Rectal smooth muscle tissue (tissue), 1 donor: ENCODE measurements at regions not wholly inside any gene's neighbourhood (a gene's known extent, or its start where the extent isn't known, plus 50 kb on each side); places are given as distances from the start of the nearest gene placed in this dataset.

Experiments
- H3K27ac ChIP-seq: one replicate; pipeline ENCODE4 v1.7.0; 2013; ENCODE audit warnings: low read depth, low read length, inconsistent platforms
- H3K27me3 ChIP-seq: one replicate; pipeline ENCODE4 v1.7.0; 2013; ENCODE audit warnings: low read length; ENCODE audit not compliant: control insufficient read depth, insufficient read depth
- H3K36me3 ChIP-seq: one replicate; pipeline ENCODE4 v1.7.0; 2013; ENCODE audit warnings: low read length; ENCODE audit not compliant: control insufficient read depth, insufficient read depth
- H3K4me1 ChIP-seq: one replicate; pipeline ENCODE4 v1.7.0; 2013; ENCODE audit warnings: low read length; ENCODE audit not compliant: control insufficient read depth, insufficient read depth
- H3K4me3 ChIP-seq: one replicate; pipeline ENCODE4 v1.7.0; 2013; ENCODE audit warnings: low read length
- H3K9ac ChIP-seq: one replicate; pipeline ENCODE4 v1.7.0; 2013; ENCODE audit warnings: low read length

GRCh38 chr6:167754691-167755090 is 72.0 kb upstream of the AFDN start:
- no peaks in the 10 kb centered on the region for H3K4me1 ChIP-seq
- no peak overlapping the region for H3K27ac ChIP-seq
- H3K4me3 ChIP-seq, result no peak overlapping the region
- no peaks in the 10 kb centered on the region for H3K27me3 ChIP-seq
- H3K36me3 ChIP-seq, result no peaks in the 10 kb centered on the region
- H3K9ac ChIP-seq, result no peak overlapping the region

- no peaks in the 10 kb centered on the region for H3K36me3 ChIP-seq
- no peaks in the 10 kb centered on the region for H3K27me3 ChIP-seq
- H3K4me3 ChIP-seq, result no peak overlapping the region
- H3K27ac ChIP-seq, result no peak overlapping the region
- H3K9ac ChIP-seq, result no peak overlapping the region
- no peaks in the 10 kb centered on the region for H3K4me1 ChIP-seq
Observed at GRCh38 chr6:167755461-167755860, 71.2 kb upstream of the AFDN start.

GRCh38 chr6:167756597-167756996 is 70.1 kb upstream of the AFDN start:
- Histone ChIP-seq H3K9ac (no peak overlapping the region), H3K36me3 (no peaks in the 10 kb centered on the region), H3K4me3 (no peak overlapping the region), H3K27me3 (no peaks in the 10 kb centered on the region), H3K27ac (no peak overlapping the region), H3K4me1 (peaks cover 3% of the 10 kb centered on the region)

- Histone ChIP-seq H3K4me1 (peaks cover 3% of the 10 kb centered on the region), H3K27ac (no peak overlapping the region), H3K36me3 (no peaks in the 10 kb centered on the region), H3K4me3 (no peak overlapping the region), H3K9ac (no peak overlapping the region), H3K27me3 (no peaks in the 10 kb centered on the region)
Observed at GRCh38 chr6:167757249-167757648, 69.5 kb upstream of the AFDN start.

- Histone ChIP-seq H3K4me1 (peaks cover 3% of the 10 kb centered on the region), H3K9ac (no peak overlapping the region), H3K36me3 (no peaks in the 10 kb centered on the region), H3K27me3 (no peaks in the 10 kb centered on the region), H3K4me3 (no peak overlapping the region), H3K27ac (no peak overlapping the region)
Observed at GRCh38 chr6:167757821-167758220, 68.9 kb upstream of the AFDN start.

- Histone ChIP-seq H3K4me3 (no peak overlapping the region), H3K4me1 (peaks cover 3% of the 10 kb centered on the region), H3K36me3 (no peaks in the 10 kb centered on the region), H3K27ac (no peak overlapping the region), H3K9ac (no peak overlapping the region), H3K27me3 (no peaks in the 10 kb centered on the region)
Observed at GRCh38 chr6:167758309-167759023, 68.2 kb upstream of the AFDN start.

GRCh38 chr6:167759206-167759605 is 67.5 kb upstream of the AFDN start:
- Histone ChIP-seq H3K27ac (no peak overlapping the region), H3K4me1 (peaks cover 3% of the 10 kb centered on the region), H3K9ac (no peak overlapping the region), H3K4me3 (no peak overlapping the region), H3K36me3 (no peaks in the 10 kb centered on the region), H3K27me3 (no peaks in the 10 kb centered on the region)

GRCh38 chr6:167759912-167760311 is 66.8 kb upstream of the AFDN start:
- no peak overlapping the region for H3K27ac ChIP-seq
- no peaks in the 10 kb centered on the region for H3K36me3 ChIP-seq
- H3K4me3 ChIP-seq, result no peak overlapping the region
- no peaks in the 10 kb centered on the region for H3K27me3 ChIP-seq
- H3K9ac ChIP-seq, result no peak overlapping the region
- H3K4me1 ChIP-seq, result peaks cover 3% of the 10 kb centered on the region

GRCh38 chr6:167760979-167761793 is 65.5 kb upstream of the AFDN start:
- H3K4me3 ChIP-seq, result no peak overlapping the region
- peaks cover 3% of the 10 kb centered on the region for H3K4me1 ChIP-seq
- H3K27me3 ChIP-seq, result no peaks in the 10 kb centered on the region
- no peak overlapping the region for H3K27ac ChIP-seq
- H3K9ac ChIP-seq, result no peak overlapping the region
- H3K36me3 ChIP-seq, result no peaks in the 10 kb centered on the region

GRCh38 chr6:167761794-167762258 is 64.9 kb upstream of the AFDN start:
- no peaks in the 10 kb centered on the region for H3K27me3 ChIP-seq
- H3K9ac ChIP-seq, result no peak overlapping the region
- H3K36me3 ChIP-seq, result no peaks in the 10 kb centered on the region
- no peak overlapping the region for H3K27ac ChIP-seq
- peaks cover 3% of the 10 kb centered on the region for H3K4me1 ChIP-seq
- H3K4me3 ChIP-seq, result no peak overlapping the region

GRCh38 chr6:167762259-167762962 is 64.3 kb upstream of the AFDN start:
- no peaks in the 10 kb centered on the region for H3K36me3 ChIP-seq
- H3K27ac ChIP-seq, result no peak overlapping the region
- no peaks in the 10 kb centered on the region for H3K27me3 ChIP-seq

More at GRCh38 chr6:167762259-167762962, 64.3 kb upstream of the AFDN start:
- Histone ChIP-seq H3K9ac (no peak overlapping the region), H3K4me3 (no peak overlapping the region), H3K4me1 (peaks cover 3% of the 10 kb centered on the region)
